Esophagus muscularis mucosa (tissue), 3 donors: ENCODE measurements at regions not wholly inside any gene's neighbourhood (a gene's known extent, or its start where the extent isn't known, plus 50 kb on each side); places are given as distances from the start of the nearest gene placed in this dataset.

Experiments used
- CTCF ChIP-seq, 3 experiments: fragments of 200-600 bp in 2 of 3; fragments of 450-650 bp in 1 of 3; sonication (generic) in 2 of 3; IDR thresholded peaks; one replicate each; pipeline ENCODE4 v1.5.1; 2017 to 2019; ENCODE audit warnings: antibody characterized with exemption in 3 of 3, mild to moderate bottlenecking in 2 of 3, moderate library complexity in 1 of 3
- POLR2AphosphoS5 ChIP-seq, 2 donors: sonication (generic); formaldehyde crosslinking; IDR thresholded peaks; one replicate each; pipeline ENCODE4 v1.6.1; 2017; ENCODE audit warnings: antibody characterized with exemption in 2 of 2

GRCh38 chr19:34120846-34121639 lies 51.3 kb upstream of the LSM14A start:
- TF ChIP-seq CTCF (IDR thresholded peaks at IDR 0.05) (peak; percentile 40 to 56 (median 52)), POLR2AphosphoS5 (IDR thresholded peaks at IDR 0.05) (no peak)
